ENCODE measurements at regions not wholly inside any gene's neighbourhood (a gene's known extent, or its start where the extent isn't known, plus 50 kb on each side); places are given as distances from the start of the nearest gene placed in this dataset.

DNA sequence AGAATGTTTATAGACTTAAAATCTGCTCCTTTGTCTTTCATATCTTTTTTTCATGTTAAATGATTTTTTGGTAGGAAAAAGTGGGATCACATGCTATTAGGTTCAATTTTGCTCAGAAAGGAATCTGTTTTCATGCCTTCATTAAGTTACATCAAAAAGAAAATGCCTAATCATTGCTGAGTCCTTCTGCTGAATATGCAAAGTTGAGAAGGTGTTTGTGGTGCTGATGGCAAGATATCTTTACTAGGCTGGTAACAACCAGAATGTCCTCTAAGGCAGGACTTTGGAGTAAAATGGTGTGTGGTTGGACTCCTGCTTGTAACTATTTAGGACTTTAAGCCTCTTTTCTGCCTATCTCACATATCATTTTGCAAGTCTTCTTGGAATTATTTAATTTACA is 88.3 kb downstream of the TRIB2 start:
- Histone ChIP-seq H3K9me3 (ENCODE audit: control insufficient read depth, low read length) (no peaks in the 10 kb centered on the region), H3K27ac (no peak overlapping the region), H3K4me2 (ENCODE audit: low read length) (no peak overlapping the region)

DNA sequence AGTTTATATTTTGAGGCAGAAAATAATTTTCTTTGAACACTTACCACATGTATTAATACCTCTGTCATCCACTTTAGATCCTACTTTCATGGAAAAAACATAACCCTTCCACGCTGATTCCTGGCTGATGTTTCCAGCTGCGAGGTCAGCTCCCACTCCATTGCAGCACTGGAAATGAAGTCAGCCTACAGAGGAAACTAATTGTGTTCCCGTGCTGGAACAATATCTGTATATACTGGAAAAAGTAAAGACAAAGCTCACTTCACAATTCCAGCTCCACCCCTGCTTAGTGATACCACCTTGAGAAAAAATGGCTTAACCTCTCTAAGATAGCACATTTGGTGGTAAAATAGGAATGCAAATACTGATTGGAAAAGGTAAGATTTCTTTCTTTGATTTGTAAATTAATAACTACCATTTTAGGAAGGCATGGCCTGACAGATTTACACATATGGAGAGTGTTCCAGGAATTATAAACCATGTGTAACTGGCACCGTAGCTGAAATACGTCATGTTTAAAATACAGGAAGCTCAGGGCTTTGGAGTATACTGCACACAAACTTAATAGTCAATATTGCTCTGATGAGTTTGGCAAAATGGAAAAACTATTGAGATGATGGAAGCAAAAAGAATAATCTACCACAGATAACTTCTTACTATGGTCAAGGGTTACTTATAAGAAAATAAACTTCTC is 90.0 kb downstream of the TRIB2 start:
- Histone ChIP-seq H3K4me3 (ENCODE audit: low read depth, low read length) (no peak overlapping the region), H3K79me2 (no peaks in the 10 kb centered on the region), H3K36me3 (ENCODE audit: control insufficient read depth, insufficient read depth, low read length) (no peaks in the 10 kb centered on the region), H3K27me3 (ENCODE audit: control insufficient read depth, insufficient read depth, low read length) (no peaks in the 10 kb centered on the region), H2AFZ (no peak overlapping the region), H3K4me1 (no peaks in the 10 kb centered on the region), H3K9ac (no peak overlapping the region), H3K9me3 (ENCODE audit: control insufficient read depth, low read length) (no peaks in the 10 kb centered on the region), H3K27ac (no peak overlapping the region), H3K4me2 (ENCODE audit: low read length) (no peak overlapping the region)
- TF ChIP-seq, protein P1, sequence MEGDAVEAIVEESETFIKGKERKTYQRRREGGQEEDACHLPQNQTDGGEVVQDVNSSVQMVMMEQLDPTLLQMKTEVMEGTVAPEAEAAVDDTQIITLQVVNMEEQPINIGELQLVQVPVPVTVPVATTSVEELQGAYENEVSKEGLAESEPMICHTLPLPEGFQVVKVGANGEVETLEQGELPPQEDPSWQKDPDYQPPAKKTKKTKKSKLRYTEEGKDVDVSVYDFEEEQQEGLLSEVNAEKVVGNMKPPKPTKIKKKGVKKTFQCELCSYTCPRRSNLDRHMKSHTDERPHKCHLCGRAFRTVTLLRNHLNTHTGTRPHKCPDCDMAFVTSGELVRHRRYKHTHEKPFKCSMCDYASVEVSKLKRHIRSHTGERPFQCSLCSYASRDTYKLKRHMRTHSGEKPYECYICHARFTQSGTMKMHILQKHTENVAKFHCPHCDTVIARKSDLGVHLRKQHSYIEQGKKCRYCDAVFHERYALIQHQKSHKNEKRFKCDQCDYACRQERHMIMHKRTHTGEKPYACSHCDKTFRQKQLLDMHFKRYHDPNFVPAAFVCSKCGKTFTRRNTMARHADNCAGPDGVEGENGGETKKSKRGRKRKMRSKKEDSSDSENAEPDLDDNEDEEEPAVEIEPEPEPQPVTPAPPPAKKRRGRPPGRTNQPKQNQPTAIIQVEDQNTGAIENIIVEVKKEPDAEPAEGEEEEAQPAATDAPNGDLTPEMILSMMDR (IDR thresholded peaks at IDR 0.05) = no peak

More for the DNA sequence above, 88.3 kb downstream of the TRIB2 start:
- no peaks in the 10 kb centered on the region for H3K79me2 ChIP-seq
- H3K4me1 ChIP-seq = no peaks in the 10 kb centered on the region
- no peaks in the 10 kb centered on the region for H3K36me3 ChIP-seq (ENCODE audit: control insufficient read depth, insufficient read depth, low read length)
- no peak overlapping the region for H2AFZ ChIP-seq
- H3K4me3 ChIP-seq (ENCODE audit: low read depth, low read length) = no peak overlapping the region
- TF ChIP-seq, protein P1 (IDR thresholded peaks at IDR 0.05) = no peak
- no peak overlapping the region for H3K9ac ChIP-seq
- H3K27me3 ChIP-seq (ENCODE audit: control insufficient read depth, insufficient read depth, low read length) = no peaks in the 10 kb centered on the region

GRCh38 chr2:12807907-12808810 is 91.4 kb downstream of the TRIB2 start:
- H3K36me3 ChIP-seq (ENCODE audit: control insufficient read depth, insufficient read depth, low read length) = no peaks in the 10 kb centered on the region
- TF ChIP-seq, protein P1 (IDR thresholded peaks at IDR 0.05) = no peak
- no peak overlapping the region for H3K4me3 ChIP-seq (ENCODE audit: low read depth, low read length)
- H3K79me2 ChIP-seq = no peaks in the 10 kb centered on the region
- H3K4me2 ChIP-seq (ENCODE audit: low read length) = no peak overlapping the region
- no peaks in the 10 kb centered on the region for H3K9me3 ChIP-seq (ENCODE audit: control insufficient read depth, low read length)
- H3K4me1 ChIP-seq = no peaks in the 10 kb centered on the region
- no peaks in the 10 kb centered on the region for H3K27me3 ChIP-seq (ENCODE audit: control insufficient read depth, insufficient read depth, low read length)
- peak overlapping the region; percentile 30 for H3K27ac ChIP-seq
- no peak overlapping the region for H3K9ac ChIP-seq
- H2AFZ ChIP-seq = no peak overlapping the region

- Histone ChIP-seq H3K36me3 (ENCODE audit: control insufficient read depth, insufficient read depth, low read length) (no peaks in the 10 kb centered on the region), H3K4me2 (ENCODE audit: low read length) (no peak overlapping the region), H2AFZ (no peak overlapping the region), H3K79me2 (no peaks in the 10 kb centered on the region), H3K9ac (no peak overlapping the region), H3K27me3 (ENCODE audit: control insufficient read depth, insufficient read depth, low read length) (no peaks in the 10 kb centered on the region), H3K4me3 (ENCODE audit: low read depth, low read length) (no peak overlapping the region), H3K4me1 (no peaks in the 10 kb centered on the region), H3K9me3 (ENCODE audit: control insufficient read depth, low read length) (no peaks in the 10 kb centered on the region), H3K27ac (peak overlapping the region; percentile 30)
- TF ChIP-seq, protein P1 (IDR thresholded peaks at IDR 0.05) = no peak
These were observed 92.8 kb downstream of the TRIB2 start for GRCh38 chr2:12809526-12809925.

Measured in parathyroid adenoma (tissue), 2 donors.